OCI-LY3 (cell line): ENCODE measurements at regions not wholly inside any gene's neighbourhood (a gene's known extent, or its start where the extent isn't known, plus 50 kb on each side); places are given as distances from the start of the nearest gene placed in this dataset.

ENCODE experiments used
- H2AFZ ChIP-seq: fragments of 200-600, 300-600 bp; shearing (Covaris generic); 2 replicates; pipeline ENCODE4 v1.6.0; 2014; ENCODE audit warnings: antibody characterized with exemption, low read depth, low read length
- H3K27ac ChIP-seq: fragments of 200-600, 300-600 bp; sonication (generic); 2 replicates; pipeline ENCODE4 v1.5.1; 2014; ENCODE audit warnings: mild to moderate bottlenecking, low read length, moderate library complexity, mixed read lengths
- H3K27me3 ChIP-seq: fragments of 200-600, 300-600 bp; sonication (generic); 2 replicates; pipeline ENCODE4 v1.6.1; 2014; ENCODE audit warnings: low read depth, low read length, mixed read lengths
- H3K36me3 ChIP-seq: fragments of 200-600, 300-600 bp; sonication (generic); replicated peaks from 2 replicates; pipeline ENCODE3; 2014; ENCODE audit warnings: low read depth, low read length, mixed read lengths
- H3K4me1 ChIP-seq: fragments of 300-600, 200-600 bp; sonication (generic); 2 replicates; pipeline ENCODE4 v1.6.1; 2014; ENCODE audit warnings: low read length, mixed read lengths
- H3K4me2 ChIP-seq: fragments of 200-600, 300-600 bp; sonication (generic); 2 replicates; pipeline ENCODE4 v1.6.1; 2014; ENCODE audit warnings: low read length, mixed read lengths
- H3K4me3 ChIP-seq: fragments of 300-600, 200-600 bp; sonication (generic); 2 replicates; pipeline ENCODE4 v1.5.1; 2014; ENCODE audit warnings: antibody characterized with exemption, mild to moderate bottlenecking, low read length, moderate library complexity
- H3K79me2 ChIP-seq: fragments of 300-600, 200-600 bp; shearing (Covaris generic); 2 replicates; pipeline ENCODE4 v1.6.1; 2014; ENCODE audit warnings: mild to moderate bottlenecking, low read length, mixed read lengths
- H3K9ac ChIP-seq: fragments of 300-600, 200-600 bp; shearing (Covaris generic); 2 replicates; pipeline ENCODE4 v1.6.0; 2014; ENCODE audit warnings: mild to moderate bottlenecking, low read length, moderate library complexity
- H3K9me3 ChIP-seq: fragments of 200-600, 300-600 bp; shearing (Covaris generic); 2 replicates; pipeline ENCODE4 v1.6.1; 2014; ENCODE audit warnings: low read length, mixed read lengths; ENCODE audit not compliant: insufficient read depth
- H4K20me1 ChIP-seq: fragments of 200-600, 300-600 bp; sonication (generic); 2 replicates; pipeline ENCODE4 v1.6.1; 2016; ENCODE audit warnings: low read length, mixed read lengths; ENCODE audit not compliant: insufficient read depth
- CTCF ChIP-seq: fragments of 200-600, 300-600 bp; sonication (generic); IDR thresholded peaks from 2 replicates; pipeline ENCODE4 v1.5.1; 2014; ENCODE audit warnings: antibody characterized with exemption, low read length, low read depth
- EZH2phosphoT487 ChIP-seq: fragments of 200-600 bp; shearing (Covaris generic); IDR thresholded peaks from 2 replicates; pipeline ENCODE4 v1.6.1; 2018; ENCODE audit warnings: antibody characterized with exemption, mixed run types, low read depth

GRCh38 chr22:48798281-48799226 is 1029.1 kb downstream of the BRD1 start:
- no peak overlapping the region for H3K27ac ChIP-seq
- H3K9me3 ChIP-seq: no peaks in the 10 kb centered on the region
- H2AFZ ChIP-seq: no peak overlapping the region
- H3K27me3 ChIP-seq: no peaks in the 10 kb centered on the region
- H3K4me1 ChIP-seq: no peaks in the 10 kb centered on the region
- H3K79me2 ChIP-seq: no peaks in the 10 kb centered on the region
- no peak overlapping the region for H3K4me3 ChIP-seq
- H4K20me1 ChIP-seq: no peaks in the 10 kb centered on the region
- no peak for TF ChIP-seq CTCF
- TF ChIP-seq EZH2phosphoT487: no peak
- H3K36me3 ChIP-seq: no peaks in the 10 kb centered on the region
- no peak overlapping the region for H3K4me2 ChIP-seq
- H3K9ac ChIP-seq: no peak overlapping the region

- H3K27ac ChIP-seq: no peak overlapping the region
Measured at GRCh38 chr22:48797731-48798130, 1029.9 kb downstream of the BRD1 start.

GRCh38 chr22:48796310-48797015 is 1031.2 kb downstream of the BRD1 start:
- no peaks in the 10 kb centered on the region for H3K36me3 ChIP-seq
- no peaks in the 10 kb centered on the region for H3K79me2 ChIP-seq
- no peak overlapping the region for H2AFZ ChIP-seq
- no peak overlapping the region for H3K9ac ChIP-seq
- no peak overlapping the region for H3K27ac ChIP-seq
- no peak overlapping the region for H3K4me2 ChIP-seq
- H4K20me1 ChIP-seq: no peaks in the 10 kb centered on the region
- no peaks in the 10 kb centered on the region for H3K9me3 ChIP-seq
- H3K27me3 ChIP-seq: no peaks in the 10 kb centered on the region
- H3K4me1 ChIP-seq: no peaks in the 10 kb centered on the region
- no peak for TF ChIP-seq CTCF
- no peak for TF ChIP-seq EZH2phosphoT487
- no peak overlapping the region for H3K4me3 ChIP-seq

More at GRCh38 chr22:48797731-48798130, 1029.9 kb downstream of the BRD1 start:
- no peaks in the 10 kb centered on the region for H3K9me3 ChIP-seq
- no peak overlapping the region for H3K4me2 ChIP-seq
- H3K4me3 ChIP-seq: no peak overlapping the region
- no peaks in the 10 kb centered on the region for H3K79me2 ChIP-seq
- no peaks in the 10 kb centered on the region for H3K4me1 ChIP-seq
- H3K36me3 ChIP-seq: no peaks in the 10 kb centered on the region
- no peak for TF ChIP-seq EZH2phosphoT487
- no peak for TF ChIP-seq CTCF
- H3K27me3 ChIP-seq: no peaks in the 10 kb centered on the region
- H3K9ac ChIP-seq: no peak overlapping the region
- H2AFZ ChIP-seq: no peak overlapping the region
- no peaks in the 10 kb centered on the region for H4K20me1 ChIP-seq

- no peaks in the 10 kb centered on the region for H3K4me1 ChIP-seq
- no peak overlapping the region for H3K4me3 ChIP-seq
- H3K79me2 ChIP-seq: no peaks in the 10 kb centered on the region
- H3K36me3 ChIP-seq: no peaks in the 10 kb centered on the region
- H3K27me3 ChIP-seq: no peaks in the 10 kb centered on the region
- TF ChIP-seq EZH2phosphoT487 (no peak), CTCF (no peak)
- H2AFZ ChIP-seq: no peak overlapping the region
- H3K9ac ChIP-seq: no peak overlapping the region
- H4K20me1 ChIP-seq: no peaks in the 10 kb centered on the region
- H3K4me2 ChIP-seq: no peak overlapping the region
- H3K27ac ChIP-seq: no peak overlapping the region
- H3K9me3 ChIP-seq: no peaks in the 10 kb centered on the region
Measured at GRCh38 chr22:48795664-48796063, 1032.0 kb downstream of the BRD1 start.
